Uterus (tissue), 2 donors: ENCODE measurements at regions not wholly inside any gene's neighbourhood (a gene's known extent, or its start where the extent isn't known, plus 50 kb on each side); places are given as distances from the start of the nearest gene placed in this dataset.

Experiments used
- POLR2A ChIP-seq, 2 donors: fragments of 450-650 bp; IDR thresholded peaks; one replicate each; pipeline ENCODE4 v1.6.1; 2016; ENCODE audit warnings: antibody characterized with exemption in 2 of 2, mild to moderate bottlenecking in 1 of 2, moderate library complexity in 1 of 2
- TF ChIP-seq, protein P1 (sequence below), 4 experiments: fragments of 200-600 bp in 2 of 4; fragments of 450-650 bp in 2 of 4; sonication (generic) in 2 of 4; IDR thresholded peaks; one replicate each; pipeline ENCODE4 v1.5.1; 2016 to 2019; ENCODE audit warnings: antibody characterized with exemption in 4 of 4, mild to moderate bottlenecking in 2 of 4, moderate library complexity in 1 of 4

GRCh38 chr18:38502539-38502938 is 936.9 kb upstream of the CELF4 start:
- TF ChIP-seq, protein P1, sequence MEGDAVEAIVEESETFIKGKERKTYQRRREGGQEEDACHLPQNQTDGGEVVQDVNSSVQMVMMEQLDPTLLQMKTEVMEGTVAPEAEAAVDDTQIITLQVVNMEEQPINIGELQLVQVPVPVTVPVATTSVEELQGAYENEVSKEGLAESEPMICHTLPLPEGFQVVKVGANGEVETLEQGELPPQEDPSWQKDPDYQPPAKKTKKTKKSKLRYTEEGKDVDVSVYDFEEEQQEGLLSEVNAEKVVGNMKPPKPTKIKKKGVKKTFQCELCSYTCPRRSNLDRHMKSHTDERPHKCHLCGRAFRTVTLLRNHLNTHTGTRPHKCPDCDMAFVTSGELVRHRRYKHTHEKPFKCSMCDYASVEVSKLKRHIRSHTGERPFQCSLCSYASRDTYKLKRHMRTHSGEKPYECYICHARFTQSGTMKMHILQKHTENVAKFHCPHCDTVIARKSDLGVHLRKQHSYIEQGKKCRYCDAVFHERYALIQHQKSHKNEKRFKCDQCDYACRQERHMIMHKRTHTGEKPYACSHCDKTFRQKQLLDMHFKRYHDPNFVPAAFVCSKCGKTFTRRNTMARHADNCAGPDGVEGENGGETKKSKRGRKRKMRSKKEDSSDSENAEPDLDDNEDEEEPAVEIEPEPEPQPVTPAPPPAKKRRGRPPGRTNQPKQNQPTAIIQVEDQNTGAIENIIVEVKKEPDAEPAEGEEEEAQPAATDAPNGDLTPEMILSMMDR (IDR thresholded peaks at IDR 0.05), result no peak
- no peak for TF ChIP-seq POLR2A (IDR thresholded peaks at IDR 0.05)
